ENCODE measurements at regions not wholly inside any gene's neighbourhood (a gene's known extent, or its start where the extent isn't known, plus 50 kb on each side); places are given as distances from the start of the nearest gene placed in this dataset.
A peak's percentile ranks its signal among the peaks of the same experiment; 100 is the strongest.
"Not testable (repeated sequence)": the region's sequence is repeated elsewhere in the genome, so short reads cannot be mapped to it uniquely, and the experiment has no call there.

DNA sequence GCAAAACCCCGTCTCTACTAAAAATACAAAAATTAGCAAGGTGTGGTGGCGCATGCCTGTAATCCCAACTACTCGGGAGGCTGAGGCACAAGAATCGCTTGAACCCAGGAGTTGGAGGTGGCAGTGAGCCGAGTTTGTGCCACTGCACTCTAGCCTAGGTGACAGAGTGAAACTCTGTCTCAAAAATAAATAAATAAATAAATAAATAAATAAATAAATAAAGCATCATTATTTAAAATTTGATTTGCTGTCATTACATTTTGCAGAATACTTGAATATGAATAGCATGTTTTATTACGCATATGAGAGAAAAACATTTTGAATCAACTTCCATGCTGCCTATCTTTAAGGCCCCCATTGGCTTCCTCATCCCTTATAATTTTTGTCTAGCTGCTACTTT is 53.4 kb upstream of the MED14 start:
- not testable (repeated sequence) for DNase-seq (ENCODE audit: low read depth); H3K36me3 ChIP-seq (ENCODE audit: control insufficient read depth, insufficient read depth, low read length); H3K4me3 ChIP-seq (ENCODE audit: low read depth, low read length); FAIRE-seq; H3K27me3 ChIP-seq (ENCODE audit: control insufficient read depth, insufficient read depth, low read length)

DNA sequence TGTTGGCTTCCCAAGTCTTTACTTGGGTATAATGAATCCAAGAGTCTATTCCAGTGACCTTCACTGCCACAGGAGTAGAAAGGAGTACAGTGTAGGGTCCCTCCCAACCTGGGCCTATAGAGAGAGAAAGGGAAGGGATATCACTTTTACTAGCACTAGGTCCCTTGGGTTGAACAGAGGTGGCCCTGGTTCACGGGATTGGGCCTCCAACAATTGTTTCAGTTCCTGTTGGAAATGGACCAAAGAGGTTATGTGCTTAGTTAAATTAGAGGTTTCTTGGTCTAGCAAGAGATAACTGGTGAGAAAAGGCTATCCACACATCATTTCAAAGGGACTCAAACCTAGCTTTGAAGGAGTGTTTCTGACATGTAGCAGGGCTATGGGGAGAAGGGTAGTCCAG is 57.1 kb upstream of the MED14 start:
- Histone ChIP-seq H3K4me3 (ENCODE audit: low read depth, low read length) (no peak overlapping the region), H3K36me3 (ENCODE audit: control insufficient read depth, insufficient read depth, low read length) (no peaks in the 10 kb centered on the region), H3K27me3 (ENCODE audit: control insufficient read depth, insufficient read depth, low read length) (no peaks in the 10 kb centered on the region)
- TF ChIP-seq, protein P1, sequence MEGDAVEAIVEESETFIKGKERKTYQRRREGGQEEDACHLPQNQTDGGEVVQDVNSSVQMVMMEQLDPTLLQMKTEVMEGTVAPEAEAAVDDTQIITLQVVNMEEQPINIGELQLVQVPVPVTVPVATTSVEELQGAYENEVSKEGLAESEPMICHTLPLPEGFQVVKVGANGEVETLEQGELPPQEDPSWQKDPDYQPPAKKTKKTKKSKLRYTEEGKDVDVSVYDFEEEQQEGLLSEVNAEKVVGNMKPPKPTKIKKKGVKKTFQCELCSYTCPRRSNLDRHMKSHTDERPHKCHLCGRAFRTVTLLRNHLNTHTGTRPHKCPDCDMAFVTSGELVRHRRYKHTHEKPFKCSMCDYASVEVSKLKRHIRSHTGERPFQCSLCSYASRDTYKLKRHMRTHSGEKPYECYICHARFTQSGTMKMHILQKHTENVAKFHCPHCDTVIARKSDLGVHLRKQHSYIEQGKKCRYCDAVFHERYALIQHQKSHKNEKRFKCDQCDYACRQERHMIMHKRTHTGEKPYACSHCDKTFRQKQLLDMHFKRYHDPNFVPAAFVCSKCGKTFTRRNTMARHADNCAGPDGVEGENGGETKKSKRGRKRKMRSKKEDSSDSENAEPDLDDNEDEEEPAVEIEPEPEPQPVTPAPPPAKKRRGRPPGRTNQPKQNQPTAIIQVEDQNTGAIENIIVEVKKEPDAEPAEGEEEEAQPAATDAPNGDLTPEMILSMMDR (IDR thresholded peaks at IDR 0.05; ENCODE audit: insufficient read depth, low read length, severe bottlenecking): no peak
- FAIRE-seq (no peak), DNase-seq (ENCODE audit: low read depth) (no peak)

DNA sequence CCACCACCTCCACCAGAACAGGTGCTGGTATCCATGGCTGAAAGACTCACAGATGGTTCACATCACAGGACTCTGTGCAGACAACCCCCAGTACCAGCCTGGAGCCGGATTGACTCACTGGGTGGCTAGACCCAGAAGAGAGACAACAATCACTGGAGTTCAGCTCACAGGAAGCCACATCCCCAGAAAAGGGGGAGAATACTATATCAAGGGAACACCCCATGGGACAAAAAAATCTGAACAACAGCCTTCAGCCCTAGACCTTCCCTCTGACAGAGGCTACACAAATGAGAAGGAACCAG is 59.4 kb upstream of the MED14 start:
- not testable (repeated sequence) for H3K27me3 ChIP-seq (ENCODE audit: control insufficient read depth, insufficient read depth, low read length); FAIRE-seq; H3K4me3 ChIP-seq (ENCODE audit: low read depth, low read length); H3K36me3 ChIP-seq (ENCODE audit: control insufficient read depth, insufficient read depth, low read length)
- peak; percentile 44 for DNase-seq (ENCODE audit: low read depth)

DNA sequence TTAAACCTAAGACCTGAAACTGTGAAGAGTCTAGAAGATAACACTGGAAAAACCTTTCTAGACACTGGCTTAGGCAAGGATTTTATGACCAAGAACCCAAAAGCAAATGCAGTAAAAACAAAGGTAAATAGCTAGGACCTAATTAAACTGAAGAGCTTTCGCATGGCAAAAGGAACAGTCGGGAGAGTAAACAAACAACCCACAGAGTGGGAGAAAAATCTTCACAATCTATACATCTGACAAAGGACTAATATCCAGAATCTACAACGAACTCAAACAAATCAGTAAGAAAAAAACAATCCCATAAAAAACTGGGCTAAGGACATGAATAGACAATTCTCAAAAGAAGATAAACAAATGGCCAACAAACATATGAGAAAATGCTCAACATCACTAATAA is 64.4 kb upstream of the MED14 start:
- not testable (repeated sequence) for DNase-seq (ENCODE audit: low read depth); H3K27me3 ChIP-seq (ENCODE audit: control insufficient read depth, insufficient read depth, low read length); FAIRE-seq; H3K4me3 ChIP-seq (ENCODE audit: low read depth, low read length); H3K36me3 ChIP-seq (ENCODE audit: control insufficient read depth, insufficient read depth, low read length)

DNA sequence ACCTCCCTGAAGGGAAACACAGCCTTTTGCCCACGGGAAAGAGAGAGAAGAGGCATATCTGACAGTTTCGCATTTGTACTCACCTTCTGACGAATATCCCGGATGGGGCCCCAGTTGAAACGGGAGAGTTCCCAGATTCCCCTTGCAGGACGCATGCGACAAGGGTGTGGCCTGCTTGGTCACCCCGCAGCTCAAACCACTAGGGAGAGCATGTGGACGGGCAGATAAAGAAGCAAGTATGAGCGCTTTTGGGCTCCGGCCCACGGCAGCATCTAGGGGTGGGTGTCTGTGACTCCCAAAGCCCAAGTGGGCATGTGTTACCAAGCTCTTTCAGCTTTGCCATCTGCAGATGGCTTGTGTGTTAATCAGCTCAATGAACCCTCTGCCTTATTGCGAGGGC is 70.1 kb upstream of the MED14 start:
- Histone ChIP-seq H3K27me3 (ENCODE audit: control insufficient read depth, insufficient read depth, low read length) (no peaks in the 10 kb centered on the region), H3K36me3 (ENCODE audit: control insufficient read depth, insufficient read depth, low read length) (no peaks in the 10 kb centered on the region), H3K4me3 (ENCODE audit: low read depth, low read length) (no peak overlapping the region)
- no peak for FAIRE-seq
- TF ChIP-seq, protein P1 (IDR thresholded peaks at IDR 0.05; ENCODE audit: insufficient read depth, low read length, severe bottlenecking): no peak
- no peak for DNase-seq (ENCODE audit: low read depth)

DNA sequence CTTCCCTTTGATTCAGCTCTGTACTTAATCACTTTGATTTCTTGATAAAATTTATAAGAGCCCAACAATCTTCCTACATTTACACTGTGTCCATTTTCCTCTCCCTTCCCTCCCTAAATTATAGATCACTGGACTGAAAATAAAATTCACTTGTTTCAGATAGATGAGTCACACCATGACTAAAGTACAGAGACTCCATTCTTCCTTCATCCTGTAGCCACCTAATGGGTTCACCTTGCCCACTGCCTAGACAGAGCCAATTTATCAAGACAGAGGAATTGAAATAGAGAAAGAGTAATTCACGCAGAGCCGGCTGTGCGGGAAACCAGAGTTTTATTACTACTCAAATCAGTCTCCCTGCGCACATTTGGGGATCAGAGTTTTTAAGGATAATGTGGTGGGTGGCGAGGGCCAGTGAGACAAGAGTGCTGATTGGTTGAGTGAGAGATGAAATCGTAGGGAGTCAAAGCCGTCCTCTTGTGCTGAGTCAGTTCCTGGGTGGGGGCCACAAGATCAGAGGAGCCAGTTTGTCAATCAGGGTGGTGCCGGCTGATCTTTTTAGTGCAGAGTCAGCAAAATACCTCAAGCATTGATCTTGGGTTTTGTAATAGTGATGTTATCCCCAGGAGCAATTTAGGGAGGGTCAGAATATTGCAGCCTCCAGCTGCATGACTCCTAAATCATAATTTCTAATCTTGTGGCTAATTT is 71.3 kb upstream of the MED14 start:
- H3K36me3 ChIP-seq (ENCODE audit: control insufficient read depth, insufficient read depth, low read length): no peaks in the 10 kb centered on the region
- TF ChIP-seq, protein P1 (IDR thresholded peaks at IDR 0.05; ENCODE audit: insufficient read depth, low read length, severe bottlenecking): no peak
- H3K4me3 ChIP-seq (ENCODE audit: low read depth, low read length): no peak overlapping the region
- DNase-seq (ENCODE audit: low read depth): peak; percentile 40
- no peaks in the 10 kb centered on the region for H3K27me3 ChIP-seq (ENCODE audit: control insufficient read depth, insufficient read depth, low read length)
- FAIRE-seq: no peak

DNA sequence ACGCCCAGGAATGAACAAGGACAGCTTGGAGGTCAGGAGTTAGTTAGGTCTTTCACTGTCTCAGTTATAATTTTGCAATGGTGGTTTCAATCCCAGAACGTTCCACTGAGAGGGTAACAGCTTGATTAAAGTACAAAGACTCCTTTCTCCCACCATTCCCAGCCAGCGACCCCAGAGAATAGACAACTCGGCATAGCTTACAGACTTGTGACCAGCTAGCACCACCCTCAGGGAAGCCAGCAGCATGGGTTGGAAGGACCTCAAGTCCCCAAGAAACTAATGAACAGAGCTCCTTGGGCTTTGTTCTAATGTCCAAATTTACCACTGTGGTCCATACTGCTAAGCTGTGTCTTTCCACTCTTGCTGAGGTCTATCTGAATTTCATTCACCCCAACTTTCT is 72.0 kb upstream of the MED14 start:
- FAIRE-seq (no peak), DNase-seq (ENCODE audit: low read depth) (no peak)
- no peaks in the 10 kb centered on the region for H3K27me3 ChIP-seq (ENCODE audit: control insufficient read depth, insufficient read depth, low read length)
- no peak overlapping the region for H3K4me3 ChIP-seq (ENCODE audit: low read depth, low read length)
- H3K36me3 ChIP-seq (ENCODE audit: control insufficient read depth, insufficient read depth, low read length): no peaks in the 10 kb centered on the region
- TF ChIP-seq, protein P1 (IDR thresholded peaks at IDR 0.05; ENCODE audit: insufficient read depth, low read length, severe bottlenecking): no peak
